ENCODE measurements at regions not wholly inside any gene's neighbourhood (a gene's known extent, or its start where the extent isn't known, plus 50 kb on each side); places are given as distances from the start of the nearest gene placed in this dataset.

DNA sequence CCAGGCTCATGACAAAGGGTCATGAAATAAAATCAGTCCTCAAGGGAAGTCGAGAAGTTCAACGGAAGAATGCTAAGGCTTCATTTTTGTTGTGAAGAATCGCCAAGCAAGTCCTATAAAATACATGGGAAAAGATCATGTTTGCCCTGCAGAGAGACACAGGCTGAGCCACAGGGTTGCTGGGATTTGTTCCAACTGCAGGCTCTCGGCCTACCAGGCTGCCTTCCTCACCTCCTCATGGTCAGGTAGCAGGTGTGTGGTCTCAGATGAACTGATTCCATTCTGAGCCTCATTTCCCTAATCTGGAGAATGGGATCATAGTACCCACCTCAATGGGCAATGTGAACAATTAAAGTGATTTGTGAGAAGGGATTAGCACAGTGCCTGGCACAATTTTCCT is 114.9 kb upstream of the SPATA13 start:
- peaks cover 0 to 6% (median 3%) of the 10 kb centered on the region in 4 donors for H3K9me3 ChIP-seq (ENCODE audit: control insufficient read depth in 4 of 4, low read length in 3 of 4)
- no peak for DNase-seq (ENCODE audit: low spot score)
- peaks cover 0 to 3% (median 0%) of the 10 kb centered on the region in 4 donors for H3K4me1 ChIP-seq (ENCODE audit: control insufficient read depth in 4 of 4, insufficient read depth in 4 of 4, low read length in 3 of 4)
- no peak overlapping the region for H3K27ac ChIP-seq (ENCODE audit: low read depth in 1 of 2, low read length in 2 of 2)
- H3K9ac ChIP-seq (ENCODE audit: low read depth in 1 of 2, low read length in 2 of 2), result no peak overlapping the region
- no peaks in the 10 kb centered on the region for H3K27me3 ChIP-seq (ENCODE audit: control insufficient read depth in 4 of 4, insufficient read depth in 4 of 4, low read length in 3 of 4)
- H3K36me3 ChIP-seq (ENCODE audit: control insufficient read depth in 4 of 4, insufficient read depth in 3 of 4, low read depth in 1 of 4, low read length in 3 of 4), result no peaks in the 10 kb centered on the region
- no peak overlapping the region for H3K4me3 ChIP-seq (ENCODE audit: low read depth in 1 of 3, low read length in 3 of 3)
- no peak for TF ChIP-seq JUND (IDR thresholded peaks at IDR 0.05)
- TF ChIP-seq, protein P1, sequence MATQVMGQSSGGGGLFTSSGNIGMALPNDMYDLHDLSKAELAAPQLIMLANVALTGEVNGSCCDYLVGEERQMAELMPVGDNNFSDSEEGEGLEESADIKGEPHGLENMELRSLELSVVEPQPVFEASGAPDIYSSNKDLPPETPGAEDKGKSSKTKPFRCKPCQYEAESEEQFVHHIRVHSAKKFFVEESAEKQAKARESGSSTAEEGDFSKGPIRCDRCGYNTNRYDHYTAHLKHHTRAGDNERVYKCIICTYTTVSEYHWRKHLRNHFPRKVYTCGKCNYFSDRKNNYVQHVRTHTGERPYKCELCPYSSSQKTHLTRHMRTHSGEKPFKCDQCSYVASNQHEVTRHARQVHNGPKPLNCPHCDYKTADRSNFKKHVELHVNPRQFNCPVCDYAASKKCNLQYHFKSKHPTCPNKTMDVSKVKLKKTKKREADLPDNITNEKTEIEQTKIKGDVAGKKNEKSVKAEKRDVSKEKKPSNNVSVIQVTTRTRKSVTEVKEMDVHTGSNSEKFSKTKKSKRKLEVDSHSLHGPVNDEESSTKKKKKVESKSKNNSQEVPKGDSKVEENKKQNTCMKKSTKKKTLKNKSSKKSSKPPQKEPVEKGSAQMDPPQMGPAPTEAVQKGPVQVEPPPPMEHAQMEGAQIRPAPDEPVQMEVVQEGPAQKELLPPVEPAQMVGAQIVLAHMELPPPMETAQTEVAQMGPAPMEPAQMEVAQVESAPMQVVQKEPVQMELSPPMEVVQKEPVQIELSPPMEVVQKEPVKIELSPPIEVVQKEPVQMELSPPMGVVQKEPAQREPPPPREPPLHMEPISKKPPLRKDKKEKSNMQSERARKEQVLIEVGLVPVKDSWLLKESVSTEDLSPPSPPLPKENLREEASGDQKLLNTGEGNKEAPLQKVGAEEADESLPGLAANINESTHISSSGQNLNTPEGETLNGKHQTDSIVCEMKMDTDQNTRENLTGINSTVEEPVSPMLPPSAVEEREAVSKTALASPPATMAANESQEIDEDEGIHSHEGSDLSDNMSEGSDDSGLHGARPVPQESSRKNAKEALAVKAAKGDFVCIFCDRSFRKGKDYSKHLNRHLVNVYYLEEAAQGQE (IDR thresholded peaks at IDR 0.05), result no peak
- TF ChIP-seq SP1 (IDR thresholded peaks at IDR 0.05), result no peak
- TF ChIP-seq NR2F2 (IDR thresholded peaks at IDR 0.05), result no peak
- TF ChIP-seq, protein P2, sequence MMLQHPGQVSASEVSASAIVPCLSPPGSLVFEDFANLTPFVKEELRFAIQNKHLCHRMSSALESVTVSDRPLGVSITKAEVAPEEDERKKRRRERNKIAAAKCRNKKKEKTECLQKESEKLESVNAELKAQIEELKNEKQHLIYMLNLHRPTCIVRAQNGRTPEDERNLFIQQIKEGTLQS (IDR thresholded peaks at IDR 0.05), result no peak
- TF ChIP-seq FOXA2 (IDR thresholded peaks at IDR 0.05), result no peak
- no peak for TF ChIP-seq TAF1 (conservative IDR thresholded peaks at IDR 0.05)
- TF ChIP-seq, protein P3, sequence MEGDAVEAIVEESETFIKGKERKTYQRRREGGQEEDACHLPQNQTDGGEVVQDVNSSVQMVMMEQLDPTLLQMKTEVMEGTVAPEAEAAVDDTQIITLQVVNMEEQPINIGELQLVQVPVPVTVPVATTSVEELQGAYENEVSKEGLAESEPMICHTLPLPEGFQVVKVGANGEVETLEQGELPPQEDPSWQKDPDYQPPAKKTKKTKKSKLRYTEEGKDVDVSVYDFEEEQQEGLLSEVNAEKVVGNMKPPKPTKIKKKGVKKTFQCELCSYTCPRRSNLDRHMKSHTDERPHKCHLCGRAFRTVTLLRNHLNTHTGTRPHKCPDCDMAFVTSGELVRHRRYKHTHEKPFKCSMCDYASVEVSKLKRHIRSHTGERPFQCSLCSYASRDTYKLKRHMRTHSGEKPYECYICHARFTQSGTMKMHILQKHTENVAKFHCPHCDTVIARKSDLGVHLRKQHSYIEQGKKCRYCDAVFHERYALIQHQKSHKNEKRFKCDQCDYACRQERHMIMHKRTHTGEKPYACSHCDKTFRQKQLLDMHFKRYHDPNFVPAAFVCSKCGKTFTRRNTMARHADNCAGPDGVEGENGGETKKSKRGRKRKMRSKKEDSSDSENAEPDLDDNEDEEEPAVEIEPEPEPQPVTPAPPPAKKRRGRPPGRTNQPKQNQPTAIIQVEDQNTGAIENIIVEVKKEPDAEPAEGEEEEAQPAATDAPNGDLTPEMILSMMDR (IDR thresholded peaks at IDR 0.05; ENCODE audit: low read depth, low read length, missing input control), result no peak
- no peak for TF ChIP-seq RXRA (IDR thresholded peaks at IDR 0.05)
- no peak for TF ChIP-seq RAD21 (IDR thresholded peaks at IDR 0.05)
- TF ChIP-seq FOXA1 (IDR thresholded peaks at IDR 0.05), result no peak
- no peak for TF ChIP-seq HNF4A (conservative IDR thresholded peaks at IDR 0.05)
- TF ChIP-seq, protein P4, sequence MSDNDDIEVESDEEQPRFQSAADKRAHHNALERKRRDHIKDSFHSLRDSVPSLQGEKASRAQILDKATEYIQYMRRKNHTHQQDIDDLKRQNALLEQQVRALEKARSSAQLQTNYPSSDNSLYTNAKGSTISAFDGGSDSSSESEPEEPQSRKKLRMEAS (IDR thresholded peaks at IDR 0.05), result no peak
- TF ChIP-seq YY1 (IDR thresholded peaks at IDR 0.05), result no peak
- TF ChIP-seq GABPA (IDR thresholded peaks at IDR 0.05 in 1 of 2, conservative IDR thresholded peaks at IDR 0.05 in 1 of 2), result no peak
- no peak for TF ChIP-seq EGR1 (IDR thresholded peaks at IDR 0.05; ENCODE audit: low read depth in 2 of 2)
- TF ChIP-seq HNF4G (IDR thresholded peaks at IDR 0.05), result no peak
- TF ChIP-seq, protein P5, sequence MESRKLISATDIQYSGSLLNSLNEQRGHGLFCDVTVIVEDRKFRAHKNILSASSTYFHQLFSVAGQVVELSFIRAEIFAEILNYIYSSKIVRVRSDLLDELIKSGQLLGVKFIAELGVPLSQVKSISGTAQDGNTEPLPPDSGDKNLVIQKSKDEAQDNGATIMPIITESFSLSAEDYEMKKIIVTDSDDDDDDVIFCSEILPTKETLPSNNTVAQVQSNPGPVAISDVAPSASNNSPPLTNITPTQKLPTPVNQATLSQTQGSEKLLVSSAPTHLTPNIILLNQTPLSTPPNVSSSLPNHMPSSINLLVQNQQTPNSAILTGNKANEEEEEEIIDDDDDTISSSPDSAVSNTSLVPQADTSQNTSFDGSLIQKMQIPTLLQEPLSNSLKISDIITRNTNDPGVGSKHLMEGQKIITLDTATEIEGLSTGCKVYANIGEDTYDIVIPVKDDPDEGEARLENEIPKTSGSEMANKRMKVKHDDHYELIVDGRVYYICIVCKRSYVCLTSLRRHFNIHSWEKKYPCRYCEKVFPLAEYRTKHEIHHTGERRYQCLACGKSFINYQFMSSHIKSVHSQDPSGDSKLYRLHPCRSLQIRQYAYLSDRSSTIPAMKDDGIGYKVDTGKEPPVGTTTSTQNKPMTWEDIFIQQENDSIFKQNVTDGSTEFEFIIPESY (IDR thresholded peaks at IDR 0.05), result no peak
- WGBS, result 88% methylated on average over 4 of the region's 4 CpGs
